Retinal pigment epithelial cell (primary cell): ENCODE measurements at regions not wholly inside any gene's neighbourhood (a gene's known extent, or its start where the extent isn't known, plus 50 kb on each side); places are given as distances from the start of the nearest gene placed in this dataset.

Experiments
- DNase-seq: peaks from one replicate; pipeline ENCODE4 v3.0.0-alpha.2; 2010; ENCODE audit warnings: low read depth
- H3K4me3 ChIP-seq: 2 replicates; pipeline ENCODE4 v1.5.1; 2011; ENCODE audit warnings: mild to moderate bottlenecking, low read length, control low read depth, moderate library complexity
- TF ChIP-seq, protein P1 (sequence below): conservative IDR thresholded peaks from 2 replicates; pipeline ENCODE4 v1.5.1; 2011; ENCODE audit warnings: low read depth, low read length, control low read depth, inconsistent platforms

DNA sequence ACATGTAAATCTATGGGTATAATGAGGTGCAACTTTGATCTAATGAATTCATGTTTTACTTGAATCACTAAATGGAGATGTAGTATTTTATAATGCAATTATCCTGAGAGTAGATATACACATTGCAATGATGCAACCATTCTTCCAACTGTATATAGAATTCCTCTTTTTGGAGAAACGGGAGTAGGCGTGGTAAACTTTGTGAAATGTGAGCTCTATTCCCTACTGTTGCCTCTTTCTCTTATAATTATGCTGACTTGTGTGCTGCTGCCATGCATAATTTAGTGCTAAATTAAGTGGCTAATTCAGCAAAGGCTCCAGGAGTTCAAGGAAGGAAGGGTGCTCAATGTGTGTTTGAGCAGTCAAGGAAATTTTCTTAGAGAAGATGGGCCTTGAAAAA, 116.6 kb upstream of the SLC35B3 start:
- TF ChIP-seq, protein P1, sequence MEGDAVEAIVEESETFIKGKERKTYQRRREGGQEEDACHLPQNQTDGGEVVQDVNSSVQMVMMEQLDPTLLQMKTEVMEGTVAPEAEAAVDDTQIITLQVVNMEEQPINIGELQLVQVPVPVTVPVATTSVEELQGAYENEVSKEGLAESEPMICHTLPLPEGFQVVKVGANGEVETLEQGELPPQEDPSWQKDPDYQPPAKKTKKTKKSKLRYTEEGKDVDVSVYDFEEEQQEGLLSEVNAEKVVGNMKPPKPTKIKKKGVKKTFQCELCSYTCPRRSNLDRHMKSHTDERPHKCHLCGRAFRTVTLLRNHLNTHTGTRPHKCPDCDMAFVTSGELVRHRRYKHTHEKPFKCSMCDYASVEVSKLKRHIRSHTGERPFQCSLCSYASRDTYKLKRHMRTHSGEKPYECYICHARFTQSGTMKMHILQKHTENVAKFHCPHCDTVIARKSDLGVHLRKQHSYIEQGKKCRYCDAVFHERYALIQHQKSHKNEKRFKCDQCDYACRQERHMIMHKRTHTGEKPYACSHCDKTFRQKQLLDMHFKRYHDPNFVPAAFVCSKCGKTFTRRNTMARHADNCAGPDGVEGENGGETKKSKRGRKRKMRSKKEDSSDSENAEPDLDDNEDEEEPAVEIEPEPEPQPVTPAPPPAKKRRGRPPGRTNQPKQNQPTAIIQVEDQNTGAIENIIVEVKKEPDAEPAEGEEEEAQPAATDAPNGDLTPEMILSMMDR = no peak
- no peak overlapping the region for H3K4me3 ChIP-seq
- no peak for DNase-seq

DNA sequence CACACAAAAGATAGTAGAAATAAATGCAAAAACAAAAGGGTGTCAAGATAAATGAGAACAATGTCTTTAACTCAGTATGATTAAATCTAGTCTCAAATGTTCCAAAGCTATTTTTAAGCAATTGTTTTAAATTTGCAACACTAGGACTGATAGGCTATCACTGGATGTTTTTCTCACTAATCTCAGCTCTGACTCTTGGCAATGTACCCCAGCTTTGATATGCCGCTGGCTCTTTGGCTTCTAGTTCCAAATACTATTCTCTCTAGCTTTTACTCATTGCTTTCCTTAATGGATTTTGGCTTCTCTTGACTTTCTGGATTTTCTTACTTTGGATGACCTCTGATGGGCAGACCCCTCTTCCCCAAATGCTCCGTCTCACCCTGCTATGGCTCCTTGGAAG, 116.0 kb upstream of the SLC35B3 start:
- TF ChIP-seq, protein P1 = no peak
- no peak overlapping the region for H3K4me3 ChIP-seq
- no peak for DNase-seq

DNA sequence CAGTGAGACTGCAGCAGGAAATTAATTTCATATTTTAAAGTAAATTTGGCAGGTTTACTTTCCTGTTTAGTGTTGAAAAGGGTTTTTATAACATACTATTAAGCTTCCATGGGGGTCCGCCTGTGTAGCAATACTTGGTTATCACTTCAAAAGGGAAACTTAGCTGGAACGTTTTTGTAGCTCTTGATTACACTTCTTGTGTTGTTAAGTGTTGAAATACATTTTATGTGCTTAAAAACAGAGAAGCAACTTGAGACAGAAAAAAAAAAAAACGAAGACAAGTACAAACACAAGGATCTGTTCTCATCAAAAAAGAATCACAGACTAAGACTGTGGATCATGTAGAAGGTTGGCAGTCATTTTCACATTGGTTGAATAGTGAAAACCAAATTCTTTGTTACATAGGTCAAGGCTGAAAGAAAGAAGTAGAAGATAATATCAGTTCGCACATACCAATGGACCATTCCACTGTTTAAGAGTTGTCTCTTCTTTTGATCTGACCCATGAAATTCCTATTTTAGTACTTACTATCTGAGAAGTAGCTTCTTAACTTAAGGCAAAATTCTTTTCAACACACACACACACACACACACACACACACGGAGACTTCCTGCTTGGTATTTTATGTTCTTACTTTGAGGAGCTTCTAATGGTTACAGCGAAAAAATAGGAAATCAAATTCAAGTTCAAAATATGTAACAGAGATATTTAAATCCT, 113.9 kb upstream of the SLC35B3 start:
- TF ChIP-seq, protein P1 = no peak
- H3K4me3 ChIP-seq = no peak overlapping the region
- no peak for DNase-seq

DNA sequence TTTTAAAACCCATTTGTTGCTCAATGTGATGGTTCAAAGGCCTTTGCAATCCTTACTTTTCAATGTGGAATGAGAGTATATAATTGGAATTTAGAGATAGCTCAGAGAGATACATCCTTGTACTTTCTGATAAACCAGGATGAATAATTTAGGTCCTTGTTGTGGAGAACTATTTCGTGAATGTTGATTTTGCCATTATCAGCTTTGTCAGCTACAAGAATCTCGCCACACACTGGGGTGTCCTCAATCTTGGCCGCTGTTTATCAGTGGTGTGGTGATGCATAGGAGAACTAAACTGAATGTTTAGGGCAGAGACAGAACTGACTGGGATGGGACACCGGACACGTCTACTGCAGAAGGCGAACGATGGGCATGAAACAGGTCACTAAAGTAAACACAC, 111.2 kb upstream of the SLC35B3 start:
- DNase-seq = no peak
- TF ChIP-seq, protein P1 = no peak
- H3K4me3 ChIP-seq = no peak overlapping the region

DNA sequence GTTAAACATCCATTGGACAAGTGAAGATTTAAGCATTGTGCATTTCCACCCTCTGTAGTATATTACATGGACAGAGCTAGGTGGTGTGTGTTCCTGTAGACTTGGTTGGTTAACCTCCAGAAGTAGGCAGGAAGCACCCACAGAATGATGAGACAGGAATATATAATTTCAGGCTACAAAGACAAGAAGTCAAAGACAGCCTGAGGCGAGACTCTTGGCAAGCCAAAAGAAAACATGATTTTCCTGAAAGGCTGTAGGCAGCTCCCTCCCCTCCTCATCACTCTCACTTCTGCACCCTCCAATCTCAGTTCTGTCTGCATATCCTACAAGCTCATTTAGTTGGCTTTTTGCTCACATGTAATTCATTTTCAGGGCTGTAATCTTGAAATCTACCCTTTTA, 110.0 kb upstream of the SLC35B3 start:
- DNase-seq = no peak
- TF ChIP-seq, protein P1 = no peak
- no peak overlapping the region for H3K4me3 ChIP-seq

DNA sequence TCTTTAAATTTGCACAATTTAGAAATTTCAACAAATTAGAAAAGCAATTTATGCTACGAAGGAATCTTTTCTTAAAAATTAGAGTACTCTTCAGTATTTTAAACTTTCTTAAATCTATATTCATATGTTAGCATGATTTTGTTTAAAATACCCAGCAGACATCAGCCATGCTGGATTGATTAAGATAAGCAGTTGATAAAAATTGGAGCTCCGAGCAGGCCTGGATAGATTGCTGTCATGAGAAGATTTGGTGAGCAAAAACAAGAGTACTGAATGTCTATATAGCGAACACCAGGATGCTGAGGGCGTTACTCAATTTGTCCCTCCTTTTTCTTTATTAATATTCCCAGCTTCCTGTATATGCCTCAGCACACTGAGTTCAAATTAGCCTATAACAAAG, 108.4 kb upstream of the SLC35B3 start:
- DNase-seq = no peak
- TF ChIP-seq, protein P1 = no peak
- no peak overlapping the region for H3K4me3 ChIP-seq

DNA sequence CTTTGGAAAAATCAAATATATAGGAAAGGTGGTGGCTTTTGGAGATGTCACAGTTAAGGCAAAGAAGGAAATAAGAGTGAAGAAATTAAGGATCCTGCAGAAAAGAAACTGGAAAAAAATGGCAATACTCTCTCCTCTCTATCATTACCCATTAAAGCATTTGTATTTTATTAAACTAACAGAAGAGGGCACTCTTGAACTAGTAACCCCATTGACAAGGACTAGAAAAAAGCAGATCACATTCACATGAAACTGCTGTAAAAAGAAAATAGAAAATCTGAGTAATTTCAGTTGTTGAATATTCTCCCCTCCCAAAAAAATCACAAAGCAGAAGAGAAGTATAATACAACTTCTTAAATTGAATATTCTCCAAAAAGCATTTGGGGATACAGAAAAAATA, 104.1 kb upstream of the SLC35B3 start:
- no peak for DNase-seq
- TF ChIP-seq, protein P1 = peak; percentile 8
- no peak overlapping the region for H3K4me3 ChIP-seq
